Left lung (tissue), 4 donors: ENCODE measurements at regions not wholly inside any gene's neighbourhood (a gene's known extent, or its start where the extent isn't known, plus 50 kb on each side); places are given as distances from the start of the nearest gene placed in this dataset.

Experiments used
- ATAC-seq: fragments of 200-7000 bp; cut with Tn5 transposase; one replicate; pipeline ENCODE4 v1.9.1; 2020; ENCODE audit warnings: moderate library complexity
- DNase-seq, 4 donors: peaks; one replicate each; pipeline ENCODE4 v3.0.0-alpha.2; 2013 to 2020
- H3K27ac ChIP-seq, 2 donors: fragments of 200-600 bp; sonication (generic) in 1 of 2; one replicate each; pipeline versions ENCODE4 v1.5.0 to v1.8.0; 2020 to 2021
- H3K27me3 ChIP-seq, 2 donors: fragments of 200-600 bp; sonication (generic) in 1 of 2; one replicate each; pipeline versions ENCODE4 v1.5.0 to v1.8.0; 2020 to 2021
- H3K36me3 ChIP-seq, 2 donors: fragments of 200-600 bp; sonication (generic) in 1 of 2; one replicate each; pipeline versions ENCODE4 v1.5.0 to v1.8.0; 2020 to 2021
- H3K4me1 ChIP-seq, 2 donors: fragments of 200-600 bp; one replicate each; pipeline ENCODE4 v1.8.0; 2021
- H3K4me3 ChIP-seq, 2 donors: fragments of 200-600 bp; sonication (generic) in 1 of 2; one replicate each; pipeline versions ENCODE4 v1.5.0 to v1.8.0; 2020 to 2021; ENCODE audit warnings: mild to moderate bottlenecking in 1 of 2
- H3K9me3 ChIP-seq, 2 donors: fragments of 200-600 bp; sonication (generic) in 1 of 2; one replicate each; pipeline versions ENCODE4 v1.5.0 to v1.8.0; 2020 to 2021
- CTCF ChIP-seq, 2 donors: fragments of 200-600 bp; sonication (generic) in 1 of 2; IDR thresholded peaks; one replicate each; pipeline versions ENCODE4 v1.5.0 to v1.8.0; 2021; ENCODE audit warnings: antibody characterized with exemption in 2 of 2
- intact Hi-C, 2 donors: fragments of 100-400 bp; cut with DNase I; formaldehyde crosslinking; loops; one replicate each; pipeline versions ENCODE4 v1.11.2 to v1.14.2; 2022
- donor health status: DM: no; HTN: yes; CAD: no.
- donor health status: DM: no; HTN: no; CAD: no.

GRCh38 chr16:66083171-66083570 lies 283.3 kb upstream of the CDH5 start:
- peaks cover 0 to 5% of the 10 kb centered on the region in 2 donors for H3K4me1 ChIP-seq
- intact Hi-C loops: no loop called here
- no peak for DNase-seq
- H3K4me3 ChIP-seq: no peak overlapping the region
- H3K9me3 ChIP-seq: no peaks in the 10 kb centered on the region
- no peaks in the 10 kb centered on the region for H3K36me3 ChIP-seq
- TF ChIP-seq CTCF (IDR thresholded peaks at IDR 0.05): no peak
- H3K27me3 ChIP-seq: peaks cover 0 to 3% of the 10 kb centered on the region in 2 donors
- no peak overlapping the region for H3K27ac ChIP-seq
- ATAC-seq: no peak

- Histone ChIP-seq H3K4me1 (peaks cover 0 to 5% of the 10 kb centered on the region in 2 donors), H3K27me3 (peaks cover 0 to 3% of the 10 kb centered on the region in 2 donors), H3K4me3 (no peak overlapping the region), H3K27ac (no peak overlapping the region), H3K36me3 (no peaks in the 10 kb centered on the region), H3K9me3 (no peaks in the 10 kb centered on the region)
- ATAC-seq: no peak
- TF ChIP-seq CTCF (IDR thresholded peaks at IDR 0.05): no peak
- no peak for DNase-seq
- intact Hi-C loops: no loop called here
Measured at GRCh38 chr16:66082424-66082823, 284.1 kb upstream of the CDH5 start.

GRCh38 chr16:66081775-66082366 lies 284.6 kb upstream of the CDH5 start:
- peaks cover 0 to 5% of the 10 kb centered on the region in 2 donors for H3K4me1 ChIP-seq
- intact Hi-C loops: no loop called here
- peaks cover 0 to 3% of the 10 kb centered on the region in 2 donors for H3K27me3 ChIP-seq
- no peaks in the 10 kb centered on the region for H3K36me3 ChIP-seq
- H3K4me3 ChIP-seq: no peak overlapping the region
- no peaks in the 10 kb centered on the region for H3K9me3 ChIP-seq
- no peak for TF ChIP-seq CTCF (IDR thresholded peaks at IDR 0.05)
- H3K27ac ChIP-seq: no peak overlapping the region
- ATAC-seq (peak; percentile 91), DNase-seq (peak in 1 of 4 donors; percentile 37)

GRCh38 chr16:66079671-66080334 lies 286.7 kb upstream of the CDH5 start:
- intact Hi-C loops: no loop called here
- no peak for DNase-seq

More at GRCh38 chr16:66079671-66080334, 286.7 kb upstream of the CDH5 start:
- H3K4me3 ChIP-seq: no peak overlapping the region
- no peak overlapping the region for H3K27ac ChIP-seq
- TF ChIP-seq CTCF (IDR thresholded peaks at IDR 0.05): no peak
- no peak for ATAC-seq
- H3K36me3 ChIP-seq: no peaks in the 10 kb centered on the region
- no peaks in the 10 kb centered on the region for H3K9me3 ChIP-seq
- H3K4me1 ChIP-seq: peaks cover 0 to 5% of the 10 kb centered on the region in 2 donors
- peaks cover 0 to 8% of the 10 kb centered on the region in 2 donors for H3K27me3 ChIP-seq
